Tibial nerve (tissue), 3 donors: ENCODE measurements at regions not wholly inside any gene's neighbourhood (a gene's known extent, or its start where the extent isn't known, plus 50 kb on each side); places are given as distances from the start of the nearest gene placed in this dataset.

Source experiments
- CTCF ChIP-seq, 5 experiments: fragments of 200-600 bp in 3 of 5; fragments of 450-650 bp in 2 of 5; sonication (generic) in 3 of 5; IDR thresholded peaks; one replicate each; pipeline ENCODE4 v1.5.1; 2016 to 2019; ENCODE audit warnings: antibody characterized with exemption in 5 of 5, mild to moderate bottlenecking in 3 of 5, moderate library complexity in 2 of 5
- POLR2A ChIP-seq, 2 donors: fragments of 450-650 bp; IDR thresholded peaks; one replicate each; pipeline ENCODE4 v1.6.1; 2017; ENCODE audit warnings: antibody characterized with exemption in 2 of 2, mild to moderate bottlenecking in 2 of 2, moderate library complexity in 2 of 2

- no peak for TF ChIP-seq CTCF (IDR thresholded peaks at IDR 0.05)
- no peak for TF ChIP-seq POLR2A (IDR thresholded peaks at IDR 0.05)
Measured at GRCh38 chr12:91290354-91290753, 107.7 kb upstream of the DCN start.
